ENCODE measurements at regions not wholly inside any gene's neighbourhood (a gene's known extent, or its start where the extent isn't known, plus 50 kb on each side); places are given as distances from the start of the nearest gene placed in this dataset.

DNA sequence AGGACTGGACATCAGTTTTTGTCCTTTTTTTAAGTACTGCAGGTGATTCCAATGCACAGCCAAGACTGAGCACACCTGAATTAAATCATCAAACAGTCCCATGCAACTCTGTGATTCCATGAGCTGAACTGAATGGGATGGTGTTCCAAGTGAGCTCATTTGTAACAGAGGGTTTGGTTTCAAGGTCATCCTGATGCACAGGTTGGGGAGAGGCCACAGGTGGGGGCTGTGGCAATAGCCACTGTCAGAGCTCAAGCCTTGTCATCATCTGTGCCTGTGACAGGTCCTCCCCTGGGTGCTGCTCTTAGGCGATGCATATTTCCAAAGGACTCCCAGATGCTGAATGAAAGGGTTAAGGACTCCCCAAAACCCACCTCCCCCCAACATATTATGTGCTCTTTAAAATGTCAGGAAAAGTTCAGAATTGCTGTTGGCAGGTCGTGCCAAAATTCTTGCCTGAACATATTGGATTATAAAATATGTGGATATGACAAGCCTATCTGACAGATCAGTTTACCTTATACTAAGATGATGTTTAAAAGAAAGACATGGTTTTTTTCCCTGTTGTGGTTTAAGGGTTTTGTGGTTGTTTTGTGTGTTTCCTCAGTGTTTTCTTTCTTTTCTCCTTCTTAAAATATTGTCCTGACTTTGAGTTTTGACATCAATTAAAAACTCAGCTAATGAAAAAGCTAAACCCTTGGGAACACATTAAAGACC lies 263.5 kb upstream of the SIX2 start:
- in situ Hi-C loops (cut with HindIII; ENCODE audit: low sequenced_read_pairs), result no loop called here
- no peak for DNase-seq (ENCODE audit: low read depth)
- no peak overlapping the region for H3K4me3 ChIP-seq (ENCODE audit: low read depth, low read length)
- TF ChIP-seq, protein P1, sequence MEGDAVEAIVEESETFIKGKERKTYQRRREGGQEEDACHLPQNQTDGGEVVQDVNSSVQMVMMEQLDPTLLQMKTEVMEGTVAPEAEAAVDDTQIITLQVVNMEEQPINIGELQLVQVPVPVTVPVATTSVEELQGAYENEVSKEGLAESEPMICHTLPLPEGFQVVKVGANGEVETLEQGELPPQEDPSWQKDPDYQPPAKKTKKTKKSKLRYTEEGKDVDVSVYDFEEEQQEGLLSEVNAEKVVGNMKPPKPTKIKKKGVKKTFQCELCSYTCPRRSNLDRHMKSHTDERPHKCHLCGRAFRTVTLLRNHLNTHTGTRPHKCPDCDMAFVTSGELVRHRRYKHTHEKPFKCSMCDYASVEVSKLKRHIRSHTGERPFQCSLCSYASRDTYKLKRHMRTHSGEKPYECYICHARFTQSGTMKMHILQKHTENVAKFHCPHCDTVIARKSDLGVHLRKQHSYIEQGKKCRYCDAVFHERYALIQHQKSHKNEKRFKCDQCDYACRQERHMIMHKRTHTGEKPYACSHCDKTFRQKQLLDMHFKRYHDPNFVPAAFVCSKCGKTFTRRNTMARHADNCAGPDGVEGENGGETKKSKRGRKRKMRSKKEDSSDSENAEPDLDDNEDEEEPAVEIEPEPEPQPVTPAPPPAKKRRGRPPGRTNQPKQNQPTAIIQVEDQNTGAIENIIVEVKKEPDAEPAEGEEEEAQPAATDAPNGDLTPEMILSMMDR (IDR thresholded peaks at IDR 0.05; ENCODE audit: low read depth, low read length, missing control alignments), result no peak

DNA sequence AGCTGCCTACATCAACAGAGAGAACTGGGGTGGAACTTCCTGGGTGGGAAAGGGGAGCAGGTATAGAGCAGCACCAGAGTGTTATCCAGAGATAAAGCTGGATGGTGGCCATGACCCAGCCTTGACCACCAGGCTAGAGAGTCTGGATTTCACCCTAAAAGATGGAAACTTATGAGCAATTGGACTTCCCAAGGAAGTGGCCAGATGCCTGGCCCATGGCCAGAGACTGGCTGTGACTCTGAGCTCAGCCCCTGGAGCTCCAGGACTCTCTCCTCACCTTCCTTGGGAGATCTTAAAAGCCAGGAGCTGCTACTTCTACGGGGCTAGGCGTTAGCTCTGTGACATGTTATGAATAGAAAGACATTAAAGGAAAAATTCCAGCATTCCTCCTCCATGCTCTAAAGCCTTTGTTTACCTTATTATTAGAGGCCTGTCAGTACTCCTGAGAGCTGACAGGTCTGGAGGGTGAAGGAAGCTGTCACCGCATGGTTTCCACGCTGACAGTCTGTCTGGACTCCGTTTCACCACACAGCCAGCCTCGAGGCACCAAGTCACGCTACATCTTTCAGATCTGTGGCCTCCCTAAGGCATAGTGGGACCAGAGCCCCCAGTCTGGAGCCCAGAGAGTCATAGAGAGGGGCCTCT lies 260.0 kb upstream of the SIX2 start:
- in situ Hi-C loops (cut with HindIII; ENCODE audit: low sequenced_read_pairs), result no loop called here
- TF ChIP-seq, protein P1 (IDR thresholded peaks at IDR 0.05; ENCODE audit: low read depth, low read length, missing control alignments), result no peak
- no peak overlapping the region for H3K4me3 ChIP-seq (ENCODE audit: low read depth, low read length)
- DNase-seq (ENCODE audit: low read depth), result no peak

DNA sequence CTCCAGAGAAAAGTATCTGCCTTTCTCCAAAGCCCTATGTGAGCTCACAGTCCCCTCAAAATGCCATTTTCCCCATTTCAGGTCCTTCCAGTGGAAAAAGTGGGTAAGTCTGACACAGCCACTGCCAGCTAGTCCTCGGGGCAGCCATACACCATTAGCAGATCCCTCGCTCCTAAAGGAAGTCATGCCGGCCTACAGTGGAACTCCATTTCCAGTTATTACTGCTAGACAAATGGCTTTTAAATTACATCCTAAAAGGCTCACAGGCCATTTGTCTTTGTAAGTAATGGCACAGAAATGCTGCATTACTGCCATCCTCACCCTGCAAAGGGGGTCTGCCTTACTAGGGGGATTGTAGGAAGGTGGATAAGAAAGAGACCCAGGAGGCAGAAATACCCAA lies 259.4 kb upstream of the SIX2 start:
- no peak overlapping the region for H3K4me3 ChIP-seq (ENCODE audit: low read depth, low read length)
- no peak for DNase-seq (ENCODE audit: low read depth)
- TF ChIP-seq, protein P1 (IDR thresholded peaks at IDR 0.05; ENCODE audit: low read depth, low read length, missing control alignments), result no peak
- in situ Hi-C loops (cut with HindIII; ENCODE audit: low sequenced_read_pairs), result no loop called here

DNA sequence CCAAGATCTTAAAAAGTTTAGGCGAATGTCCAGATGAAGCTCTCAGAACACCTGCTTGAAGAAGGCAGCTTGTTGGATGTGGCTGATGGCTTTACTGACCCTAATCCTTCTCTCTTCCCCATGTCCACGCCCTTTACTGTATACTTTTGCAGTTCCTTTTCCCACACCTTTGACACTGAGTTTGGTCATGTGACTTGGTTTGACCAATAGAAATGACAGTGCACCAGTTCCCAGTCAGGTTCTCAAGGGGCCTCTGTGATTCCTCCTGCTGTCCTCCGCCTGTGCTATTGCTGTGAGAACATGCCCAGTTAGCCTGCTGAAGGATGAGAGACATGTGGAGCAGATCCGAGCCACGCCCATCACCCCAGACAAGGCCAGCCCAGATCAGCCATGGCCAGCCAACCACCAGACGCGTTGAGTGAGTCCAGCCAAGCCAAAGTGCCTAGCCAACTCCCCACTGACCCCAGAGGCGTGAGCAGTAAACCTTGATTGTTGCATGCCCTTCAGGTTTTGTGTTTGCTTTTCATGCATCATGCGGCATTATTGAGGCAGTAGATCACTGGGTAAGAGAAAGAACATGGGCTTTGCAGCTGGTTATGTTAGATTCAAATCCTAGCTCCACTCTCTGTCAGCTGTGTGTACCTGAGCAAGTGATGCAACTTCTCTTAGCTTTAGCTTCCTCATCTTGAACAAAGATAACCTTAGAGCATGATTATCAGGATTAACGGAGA lies 258.0 kb upstream of the SIX2 start:
- no peak for DNase-seq (ENCODE audit: low read depth)
- H3K4me3 ChIP-seq (ENCODE audit: low read depth, low read length), result no peak overlapping the region
- in situ Hi-C loops (cut with HindIII; ENCODE audit: low sequenced_read_pairs), result no loop called here
- TF ChIP-seq, protein P1 (IDR thresholded peaks at IDR 0.05; ENCODE audit: low read depth, low read length, missing control alignments), result no peak

DNA sequence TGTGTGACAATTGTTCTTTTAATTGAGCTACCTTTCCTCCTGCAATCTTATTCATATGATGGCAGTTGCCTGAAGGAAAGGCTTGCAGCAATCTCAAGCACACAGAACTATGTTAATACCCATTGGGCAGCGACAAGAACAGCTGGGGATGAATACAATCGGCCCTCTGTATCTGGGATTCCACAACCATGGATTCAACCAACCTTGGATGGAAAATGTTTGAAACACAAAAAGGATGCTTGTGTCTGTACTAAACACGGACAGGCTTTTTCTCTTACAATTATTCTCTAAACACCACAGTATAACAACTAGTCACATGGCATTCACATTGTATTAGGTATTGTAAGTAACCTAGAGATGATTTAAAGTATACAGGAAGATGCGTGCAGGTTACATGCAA lies 256.1 kb upstream of the SIX2 start:
- DNase-seq (ENCODE audit: low read depth), result no peak
- H3K4me3 ChIP-seq (ENCODE audit: low read depth, low read length), result no peak overlapping the region
- in situ Hi-C loops (cut with HindIII; ENCODE audit: low sequenced_read_pairs), result no loop called here
- TF ChIP-seq, protein P1 (IDR thresholded peaks at IDR 0.05; ENCODE audit: low read depth, low read length, missing control alignments), result no peak

DNA sequence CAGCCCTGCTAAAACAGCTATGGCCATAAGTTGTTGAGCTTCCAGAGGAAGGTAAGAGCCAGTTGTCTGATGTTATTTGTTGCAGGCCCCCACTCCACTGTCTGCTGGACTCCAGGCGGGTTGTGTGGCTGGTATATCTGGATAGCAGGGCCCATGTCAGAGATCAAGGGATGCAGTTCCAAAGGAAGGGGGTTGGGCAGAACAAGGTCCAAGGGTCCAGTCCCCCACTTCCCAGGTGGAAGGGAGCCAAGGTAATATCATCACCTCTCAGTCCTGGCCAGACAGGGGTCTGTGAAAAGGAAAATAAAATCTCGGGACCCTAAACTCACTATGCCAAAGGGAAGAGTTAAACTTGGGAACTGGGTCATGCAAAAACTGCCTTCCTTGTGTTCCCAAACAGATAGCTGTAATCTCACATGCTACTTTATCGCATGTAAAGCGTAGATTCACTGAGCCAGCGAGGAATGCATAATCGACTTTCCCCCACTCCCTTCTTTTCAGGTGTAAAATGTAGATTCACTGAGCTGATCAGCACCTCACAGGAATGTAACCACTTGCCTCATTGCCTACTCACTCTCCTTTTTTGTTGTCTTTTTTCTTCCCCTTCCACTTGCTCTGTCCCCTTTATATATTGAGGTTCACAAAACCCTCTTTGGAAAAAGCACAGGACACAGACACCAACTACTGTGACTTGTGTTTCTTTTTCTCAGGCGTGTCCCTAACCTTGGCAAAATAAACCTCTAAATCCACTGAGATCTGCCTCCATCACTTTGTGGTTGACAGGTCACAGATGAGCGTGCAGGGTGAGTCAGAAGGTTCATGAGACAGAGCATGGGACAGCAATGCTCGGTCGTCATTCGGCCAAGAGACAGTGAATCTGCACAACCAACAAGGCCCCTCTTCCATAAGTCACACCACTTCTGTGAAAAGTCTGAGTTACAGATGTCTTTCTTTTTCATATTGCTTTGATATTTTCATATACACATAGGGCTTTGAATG lies 255.3 kb upstream of the SIX2 start:
- in situ Hi-C loops (cut with HindIII; ENCODE audit: low sequenced_read_pairs), result no loop called here
- no peak overlapping the region for H3K4me3 ChIP-seq (ENCODE audit: low read depth, low read length)
- TF ChIP-seq, protein P1 (IDR thresholded peaks at IDR 0.05; ENCODE audit: low read depth, low read length, missing control alignments), result no peak
- DNase-seq (ENCODE audit: low read depth), result no peak
